K562 (cell line): ENCODE measurements at regions not wholly inside any gene's neighbourhood (a gene's known extent, or its start where the extent isn't known, plus 50 kb on each side); places are given as distances from the start of the nearest gene placed in this dataset.

Source experiments
- ATAC-seq: fragments of 200-7000 bp; cut with Tn5 transposase; 3 replicates; pipeline ENCODE4 v1.9.1; 2020; ENCODE audit warnings: moderate library complexity
- BruUV-seq: library from RNA; stranded (reverse); fragments of 400-500 nt; replicated peaks from 2 replicates; lab custom pipeline; 2021; lab: Mats Ljungman, UMichigan
- CTCF ChIA-PET: fragments of 300-600 bp; formaldehyde crosslinking; extraction: SDS; loops from one replicate; lab custom pipeline; 2021; ENCODE audit warnings: low intra/inter-chr PET ratio; lab: Yijun Ruan, JAX
- POLR2A ChIA-PET: fragments of 300-600, 350-650 bp; sonication (Branson Sonifier 250); formaldehyde crosslinking; extraction: SDS; loops from one replicate; lab custom pipeline; 2021; ENCODE audit warnings: antibody characterized with exemption, inconsistent platforms; lab: Yijun Ruan, JAX
- DNase-seq, 4 experiments: peaks; one replicate each; pipeline versions ENCODE4 v3.0.0 to v3.0.0-alpha.2; 2011 to 2018; ENCODE audit warnings: low spot score in 3 of 4, mixed read lengths in 3 of 4; ENCODE audit errors: extremely low read depth in 1 of 4
- FAIRE-seq: peaks from 2 replicates; lab custom pipeline; 2011; peaks lifted over from hg19 to GRCh38; lab: Jason Lieb, UNC
- H2AFZ ChIP-seq: 2 replicates; pipeline ENCODE4 v1.6.0; 2011; ENCODE audit warnings: low read depth, low read length, control low read depth, inconsistent platforms
- H3K27ac ChIP-seq: fragments of 200-600 bp; 3 replicates; pipeline ENCODE4 v1.8.0; 2011; ENCODE audit warnings: low read depth, mild to moderate bottlenecking, control low read depth, inconsistent platforms, low read length, moderate library complexity, mixed read lengths; ENCODE audit errors: extremely low read depth
- H3K27me3 ChIP-seq, 2 experiments: fragments of 300-600 bp in 1 of 2; 2 replicates in 1 of 2; 3 replicates in 1 of 2; pipeline versions ENCODE4 v1.6.0 to v1.8.0; 2011; ENCODE audit warnings: inconsistent platforms in 2 of 2, low read length in 2 of 2, mild to moderate bottlenecking in 1 of 2, mixed read lengths in 1 of 2, moderate library complexity in 1 of 2; ENCODE audit not compliant: control insufficient read depth in 2 of 2, insufficient read depth in 2 of 2
- H3K36me3 ChIP-seq: fragments of 300-600 bp; 3 replicates; pipeline ENCODE4 v1.8.0; 2011; ENCODE audit warnings: mild to moderate bottlenecking, low read length, inconsistent platforms; ENCODE audit not compliant: control insufficient read depth, insufficient read depth
- H3K4me1 ChIP-seq, 2 experiments: fragments of 200-600 bp in 1 of 2; replicated peaks in 1 of 2; 2 replicates in 1 of 2; 3 replicates in 1 of 2; pipeline versions ENCODE4 v1.5.1 to v1.8.0; 2011; ENCODE audit warnings: inconsistent platforms in 2 of 2, low read length in 2 of 2, mild to moderate bottlenecking in 1 of 2, mixed read lengths in 1 of 2, moderate library complexity in 1 of 2; ENCODE audit not compliant: control insufficient read depth in 2 of 2, insufficient read depth in 2 of 2
- H3K4me2 ChIP-seq: 2 replicates; pipeline ENCODE4 v1.6.1; 2011; ENCODE audit warnings: low read length, control low read depth, inconsistent platforms, mixed read lengths; ENCODE audit not compliant: insufficient read depth
- H3K4me3 ChIP-seq: fragments of 200-600 bp; sonication (generic), shearing (Covaris generic); 2 replicates; pipeline ENCODE4 v1.5.1; 2016; ENCODE audit warnings: control low read depth, inconsistent platforms
- H3K79me2 ChIP-seq: fragments of 200-600 bp; 3 replicates; pipeline ENCODE4 v1.8.0; 2011; ENCODE audit warnings: low read length, inconsistent platforms; ENCODE audit not compliant: control insufficient read depth, insufficient read depth
- H3K9ac ChIP-seq, 2 experiments: 2 replicates each; pipeline versions ENCODE4 v1.6.0 to v1.6.1; 2011; ENCODE audit warnings: low read depth in 2 of 2, low read length in 2 of 2, control low read depth in 1 of 2, inconsistent platforms in 1 of 2, mild to moderate bottlenecking in 1 of 2, mixed read lengths in 1 of 2; ENCODE audit not compliant: insufficient read depth in 1 of 2
- H3K9me1 ChIP-seq: one replicate; pipeline ENCODE4 v1.6.0; 2011; ENCODE audit warnings: inconsistent platforms, mild to moderate bottlenecking, low read length, moderate library complexity; ENCODE audit not compliant: control insufficient read depth, insufficient read depth
- H3K9me3 ChIP-seq: replicated peaks from 2 replicates; pipeline ENCODE4 v1.5.1; 2011; ENCODE audit warnings: low read depth, low read length, inconsistent platforms; ENCODE audit not compliant: control insufficient read depth, insufficient read depth
- H4K20me1 ChIP-seq: replicated peaks from 2 replicates; pipeline ENCODE4 v1.6.1; 2011; ENCODE audit warnings: low read length, inconsistent platforms, mixed read lengths; ENCODE audit not compliant: control insufficient read depth, insufficient read depth
- ARHGAP35 ChIP-seq: fragments of 450-650 bp; IDR thresholded peaks from 2 replicates; pipeline ENCODE4 v1.6.1; 2018; ENCODE audit not compliant: partially characterized antibody
- ARNT ChIP-seq, 2 experiments: fragments of 450-650 bp; IDR thresholded peaks; 2 replicates each; pipeline ENCODE4 v1.6.1; 2016; ENCODE audit warnings: mild to moderate bottlenecking in 1 of 2
- CTBP1 ChIP-seq: fragments of 450-650 bp; IDR thresholded peaks from 2 replicates; pipeline ENCODE4 v1.6.1; 2016; ENCODE audit warnings: borderline replicate concordance
- SOX6 ChIP-seq: fragments of 450-650 bp; IDR thresholded peaks from 2 replicates; pipeline ENCODE4 v1.6.1; 2014; ENCODE audit warnings: mild to moderate bottlenecking
- SPI1 ChIP-seq: IDR thresholded peaks from 2 replicates; pipeline ENCODE4 v1.6.1; 2011; ENCODE audit warnings: low read depth, low read length, control low read depth, borderline replicate concordance
- ZNF143 ChIP-seq: sonication (generic); formaldehyde crosslinking; IDR thresholded peaks from 2 replicates; pipeline ENCODE4 v1.9.0; 2022; ENCODE audit warnings: mild to moderate bottlenecking, missing genetic modification reagents
- ZNF217 ChIP-seq: sonication (generic); formaldehyde crosslinking; IDR thresholded peaks from 2 replicates; pipeline ENCODE4 v1.8.0; 2022; ENCODE audit warnings: mild to moderate bottlenecking, missing genetic modification reagents
- ZNF239 ChIP-seq: fragments of 250-450 bp; sonication (Bioruptor Pico); IDR thresholded peaks from 2 replicates; pipeline ENCODE4 v1.4.0; 2020; ENCODE audit warnings: mild to moderate bottlenecking
- WGBS: fragments of 100-300 bp; shearing (Covaris generic); methylation state at CpG from one replicate; pipeline ENCODE4 v1.1.6; 2016; ENCODE audit warnings: low coverage, mixed read lengths; ENCODE audit not compliant: insufficient coverage; ENCODE audit errors: missing lambda C conversion rate; 5-methylcytosine and 5-hydroxymethylcytosine counted together
- in situ Hi-C: fragments of 300-500 bp; cut with MboI; formaldehyde crosslinking; loops from 4 replicates; pipeline ENCODE4 v1.15.0; 2018; ENCODE audit warnings: inconsistent platforms, mixed read lengths
- intact Hi-C: fragments of 100-400 bp; cut with micrococcal nuclease; formaldehyde crosslinking; loops from 2 replicates; pipeline ENCODE4 v1.14.2; 2022
- TF ChIP-seq, protein P1 (sequence below): fragments of 250-450 bp; sonication (Bioruptor Pico); IDR thresholded peaks from 2 replicates; pipeline ENCODE4 v1.8.0; 2022; ENCODE audit warnings: moderate library complexity, mild to moderate bottlenecking, inconsistent platforms
- TF ChIP-seq, protein P2 (sequence below): sonication (generic); formaldehyde crosslinking; IDR thresholded peaks from 2 replicates; pipeline ENCODE4 v1.8.0; 2022; ENCODE audit warnings: mild to moderate bottlenecking, low read depth, missing genetic modification reagents
- TF ChIP-seq, protein P3 (sequence below): sonication (generic); IDR thresholded peaks from 2 replicates; pipeline ENCODE4 v1.6.1; 2016
- TF ChIP-seq, protein P4 (sequence below), 2 experiments: fragments of 150-350 bp in 1 of 2; IDR thresholded peaks; 2 replicates each; pipeline ENCODE4 v1.6.1; 2012 to 2016; ENCODE audit warnings: low read depth in 2 of 2, low read length in 2 of 2, mild to moderate bottlenecking in 1 of 2, moderate library complexity in 1 of 2
- TF ChIP-seq, protein P5 (sequence below): fragments of 450-650 bp; formaldehyde crosslinking; conservative IDR thresholded peaks from 2 replicates; pipeline ENCODE4 v1.4.0; 2022; ENCODE audit warnings: mild to moderate bottlenecking, missing genetic modification characterization

DNA sequence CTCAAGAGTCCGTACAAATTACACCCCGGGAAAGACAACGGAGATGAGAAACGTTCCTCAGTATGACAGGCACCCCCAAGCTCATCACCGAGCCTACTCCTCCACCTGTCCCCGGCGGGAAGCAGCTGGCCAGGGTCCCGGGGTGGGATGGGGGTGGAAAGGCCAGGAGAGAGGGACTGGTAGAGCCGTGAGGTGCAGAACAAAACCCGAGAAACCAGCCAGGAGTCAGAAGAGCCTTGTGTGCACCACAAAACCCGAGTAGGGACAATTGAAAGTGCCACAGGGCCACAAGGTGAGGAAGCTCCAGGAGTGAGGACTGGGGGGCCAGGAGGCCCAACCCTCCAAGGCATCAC lies 75.5 kb upstream of the SALL3 start:
- Histone ChIP-seq H3K79me2 (no peaks in the 10 kb centered on the region), H3K36me3 (no peaks in the 10 kb centered on the region), H3K9me3 (no peaks in the 10 kb centered on the region), H3K4me2 (no peak overlapping the region), H3K9ac (no peak overlapping the region), H3K4me1 (no peaks in the 10 kb centered on the region), H3K9me1 (no peaks in the 10 kb centered on the region), H3K27ac (no peak overlapping the region), H3K27me3 (peaks cover 0 to 28% of the 10 kb centered on the region in 2 experiments; a peak in 2 of 5 replicates), H2AFZ (no peak overlapping the region), H4K20me1 (no peaks in the 10 kb centered on the region), H3K4me3 (no peak overlapping the region)
- no TSS peak for BruUV-seq
- TF ChIP-seq, protein P1, sequence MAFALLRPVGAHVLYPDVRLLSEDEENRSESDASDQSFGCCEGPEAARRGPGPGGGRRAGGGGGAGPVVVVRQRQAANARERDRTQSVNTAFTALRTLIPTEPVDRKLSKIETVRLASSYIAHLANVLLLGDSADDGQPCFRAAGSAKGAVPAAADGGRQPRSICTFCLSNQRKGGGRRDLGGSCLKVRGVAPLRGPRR (CRISPR knock-in tag), result no peak
- TF ChIP-seq, protein P2, sequence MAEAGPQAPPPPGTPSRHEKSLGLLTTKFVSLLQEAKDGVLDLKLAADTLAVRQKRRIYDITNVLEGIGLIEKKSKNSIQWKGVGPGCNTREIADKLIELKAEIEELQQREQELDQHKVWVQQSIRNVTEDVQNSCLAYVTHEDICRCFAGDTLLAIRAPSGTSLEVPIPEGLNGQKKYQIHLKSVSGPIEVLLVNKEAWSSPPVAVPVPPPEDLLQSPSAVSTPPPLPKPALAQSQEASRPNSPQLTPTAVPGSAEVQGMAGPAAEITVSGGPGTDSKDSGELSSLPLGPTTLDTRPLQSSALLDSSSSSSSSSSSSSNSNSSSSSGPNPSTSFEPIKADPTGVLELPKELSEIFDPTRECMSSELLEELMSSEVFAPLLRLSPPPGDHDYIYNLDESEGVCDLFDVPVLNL (CRISPR knock-in tag), result no peak
- TF ChIP-seq ZNF143 (CRISPR knock-in tag) (no peak), ARHGAP35 (no peak), SOX6 (no peak), ZNF239 (CRISPR knock-in tag) (no peak), ZNF217 (no peak), CTBP1 (no peak), ARNT (IDR thresholded peaks at IDR 0.05) (no peak), SPI1 (no peak)
- TF ChIP-seq, protein P3, sequence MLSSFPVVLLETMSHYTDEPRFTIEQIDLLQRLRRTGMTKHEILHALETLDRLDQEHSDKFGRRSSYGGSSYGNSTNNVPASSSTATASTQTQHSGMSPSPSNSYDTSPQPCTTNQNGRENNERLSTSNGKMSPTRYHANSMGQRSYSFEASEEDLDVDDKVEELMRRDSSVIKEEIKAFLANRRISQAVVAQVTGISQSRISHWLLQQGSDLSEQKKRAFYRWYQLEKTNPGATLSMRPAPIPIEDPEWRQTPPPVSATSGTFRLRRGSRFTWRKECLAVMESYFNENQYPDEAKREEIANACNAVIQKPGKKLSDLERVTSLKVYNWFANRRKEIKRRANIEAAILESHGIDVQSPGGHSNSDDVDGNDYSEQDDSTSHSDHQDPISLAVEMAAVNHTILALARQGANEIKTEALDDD, result no peak
- TF ChIP-seq, protein P4, sequence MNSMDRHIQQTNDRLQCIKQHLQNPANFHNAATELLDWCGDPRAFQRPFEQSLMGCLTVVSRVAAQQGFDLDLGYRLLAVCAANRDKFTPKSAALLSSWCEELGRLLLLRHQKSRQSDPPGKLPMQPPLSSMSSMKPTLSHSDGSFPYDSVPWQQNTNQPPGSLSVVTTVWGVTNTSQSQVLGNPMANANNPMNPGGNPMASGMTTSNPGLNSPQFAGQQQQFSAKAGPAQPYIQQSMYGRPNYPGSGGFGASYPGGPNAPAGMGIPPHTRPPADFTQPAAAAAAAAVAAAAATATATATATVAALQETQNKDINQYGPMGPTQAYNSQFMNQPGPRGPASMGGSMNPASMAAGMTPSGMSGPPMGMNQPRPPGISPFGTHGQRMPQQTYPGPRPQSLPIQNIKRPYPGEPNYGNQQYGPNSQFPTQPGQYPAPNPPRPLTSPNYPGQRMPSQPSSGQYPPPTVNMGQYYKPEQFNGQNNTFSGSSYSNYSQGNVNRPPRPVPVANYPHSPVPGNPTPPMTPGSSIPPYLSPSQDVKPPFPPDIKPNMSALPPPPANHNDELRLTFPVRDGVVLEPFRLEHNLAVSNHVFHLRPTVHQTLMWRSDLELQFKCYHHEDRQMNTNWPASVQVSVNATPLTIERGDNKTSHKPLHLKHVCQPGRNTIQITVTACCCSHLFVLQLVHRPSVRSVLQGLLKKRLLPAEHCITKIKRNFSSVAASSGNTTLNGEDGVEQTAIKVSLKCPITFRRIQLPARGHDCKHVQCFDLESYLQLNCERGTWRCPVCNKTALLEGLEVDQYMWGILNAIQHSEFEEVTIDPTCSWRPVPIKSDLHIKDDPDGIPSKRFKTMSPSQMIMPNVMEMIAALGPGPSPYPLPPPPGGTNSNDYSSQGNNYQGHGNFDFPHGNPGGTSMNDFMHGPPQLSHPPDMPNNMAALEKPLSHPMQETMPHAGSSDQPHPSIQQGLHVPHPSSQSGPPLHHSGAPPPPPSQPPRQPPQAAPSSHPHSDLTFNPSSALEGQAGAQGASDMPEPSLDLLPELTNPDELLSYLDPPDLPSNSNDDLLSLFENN (IDR thresholded peaks at IDR 0.05; ENCODE audit: low read depth in 2 of 2, low read length in 2 of 2), result no peak
- TF ChIP-seq, protein P5, sequence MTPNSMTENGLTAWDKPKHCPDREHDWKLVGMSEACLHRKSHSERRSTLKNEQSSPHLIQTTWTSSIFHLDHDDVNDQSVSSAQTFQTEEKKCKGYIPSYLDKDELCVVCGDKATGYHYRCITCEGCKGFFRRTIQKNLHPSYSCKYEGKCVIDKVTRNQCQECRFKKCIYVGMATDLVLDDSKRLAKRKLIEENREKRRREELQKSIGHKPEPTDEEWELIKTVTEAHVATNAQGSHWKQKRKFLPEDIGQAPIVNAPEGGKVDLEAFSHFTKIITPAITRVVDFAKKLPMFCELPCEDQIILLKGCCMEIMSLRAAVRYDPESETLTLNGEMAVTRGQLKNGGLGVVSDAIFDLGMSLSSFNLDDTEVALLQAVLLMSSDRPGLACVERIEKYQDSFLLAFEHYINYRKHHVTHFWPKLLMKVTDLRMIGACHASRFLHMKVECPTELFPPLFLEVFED (CRISPR knock-in tag), result no peak
- FAIRE-seq (no peak), DNase-seq (no peak), ATAC-seq (no peak)
- in situ Hi-C loops (no loop called here), intact Hi-C loops (no loop called here)
- WGBS, result 0% methylated on average over 7 of the region's 11 CpGs
- ChIA-PET CTCF (no interaction called here), POLR2A (interaction anchor here (0.6 to 1.0 kb wide), 2 partner anchors 16 to 27 kb away, joined by 3 read pairs; no protein-coding TSS in a partner anchor)
